UCSD-AML1 (cell line): ENCODE measurements at regions not wholly inside any gene's neighbourhood (a gene's known extent, or its start where the extent isn't known, plus 50 kb on each side); places are given as distances from the start of the nearest gene placed in this dataset.

Experiments used
- DNase-seq: peaks from one replicate; lab custom pipeline; 2025; ENCODE audit not compliant: unreplicated experiment; lab: John Stamatoyannopoulos, UW

- no peak for DNase-seq
Observed at GRCh38 chr2:156099382-156099781, 233.1 kb downstream of the NR4A2 start.

- DNase-seq = no peak
Observed at GRCh38 chr2:156098506-156098905, 234.0 kb downstream of the NR4A2 start.

GRCh38 chr2:156088587-156088986, 243.9 kb downstream of the NR4A2 start:
- DNase-seq = no peak

- no peak for DNase-seq
Observed at GRCh38 chr2:156087875-156088274, 244.6 kb downstream of the NR4A2 start.

GRCh38 chr2:156083763-156084493, 248.6 kb downstream of the NR4A2 start:
- peak; percentile 14 for DNase-seq

- no peak for DNase-seq
Observed at GRCh38 chr2:156079845-156080244, 252.7 kb downstream of the NR4A2 start.

GRCh38 chr2:156077041-156077742, 255.3 kb downstream of the NR4A2 start:
- DNase-seq = no peak

- no peak for DNase-seq
Observed at GRCh38 chr2:156065912-156066311, 266.6 kb downstream of the NR4A2 start.

- DNase-seq = no peak
Observed at GRCh38 chr2:156064540-156064939, 268.0 kb downstream of the NR4A2 start.

- no peak for DNase-seq
Observed at GRCh38 chr2:156057647-156058046, 274.9 kb downstream of the NR4A2 start.

GRCh38 chr2:156054983-156055382, 277.5 kb downstream of the NR4A2 start:
- no peak for DNase-seq

GRCh38 chr2:156046900-156047299, 285.6 kb downstream of the NR4A2 start:
- no peak for DNase-seq

GRCh38 chr2:156042895-156043294, 289.6 kb downstream of the NR4A2 start:
- DNase-seq = no peak

GRCh38 chr2:156038021-156038420, 294.5 kb downstream of the NR4A2 start:
- DNase-seq = peak; percentile 9

GRCh38 chr2:156037482-156037881, 295.0 kb downstream of the NR4A2 start:
- no peak for DNase-seq

- DNase-seq = no peak
Observed at GRCh38 chr2:156031121-156031520, 301.4 kb downstream of the NR4A2 start.

GRCh38 chr2:156023229-156023869, 309.2 kb downstream of the NR4A2 start:
- DNase-seq = no peak

- no peak for DNase-seq
Observed at GRCh38 chr2:156021146-156022040, 311.1 kb downstream of the NR4A2 start.

- DNase-seq = no peak
Observed at GRCh38 chr2:156019341-156019740, 313.2 kb downstream of the NR4A2 start.

- DNase-seq = no peak
Observed at GRCh38 chr2:156017341-156017885, 315.1 kb downstream of the NR4A2 start.

- no peak for DNase-seq
Observed at GRCh38 chr2:156009293-156009692, 323.2 kb downstream of the NR4A2 start.
